ENCODE measurements at regions not wholly inside any gene's neighbourhood (a gene's known extent, or its start where the extent isn't known, plus 50 kb on each side); places are given as distances from the start of the nearest gene placed in this dataset.

DNA sequence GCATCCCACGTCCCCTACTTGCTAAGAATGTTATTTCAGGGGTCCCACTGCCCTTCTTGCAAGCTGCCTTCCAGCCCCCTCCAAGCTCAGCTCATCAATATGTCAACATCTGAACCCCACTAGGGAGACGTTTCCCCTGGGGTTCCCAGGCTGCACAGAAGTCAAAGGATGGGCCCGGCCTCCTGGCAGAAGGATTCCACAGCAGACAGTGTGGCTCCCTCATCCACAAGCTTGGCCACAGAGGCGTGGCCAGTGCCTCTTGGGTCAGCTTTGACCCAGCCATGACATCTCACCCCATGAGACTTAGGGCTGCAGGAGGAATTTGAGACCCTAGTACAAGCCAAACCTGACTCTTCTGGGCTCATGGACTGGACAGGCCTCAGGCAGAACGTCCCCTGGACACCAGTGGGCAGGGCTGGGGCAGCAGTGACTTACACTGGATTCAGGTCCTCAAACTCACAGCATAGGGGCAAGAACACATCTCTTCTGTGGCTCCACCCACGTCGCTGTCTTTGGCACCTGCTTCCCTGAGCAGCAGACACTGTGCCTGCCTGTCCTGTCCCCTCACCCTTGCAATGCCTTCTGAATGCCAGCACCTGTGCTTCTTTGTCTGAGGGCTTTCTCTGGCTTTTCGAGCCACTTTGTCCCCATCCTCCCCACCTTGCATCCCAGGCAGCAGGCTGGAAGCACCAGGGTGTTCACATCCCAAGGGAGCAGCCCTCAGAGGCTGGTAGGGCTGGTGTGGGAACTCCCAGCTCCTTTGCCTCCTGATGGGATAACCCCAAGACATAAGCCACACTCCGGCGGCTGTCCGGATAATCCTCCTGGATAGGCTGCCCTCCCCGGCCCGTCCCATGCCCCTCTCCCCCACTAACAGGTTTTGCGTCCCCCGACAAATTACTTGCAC, 56.0 kb upstream of the ENPP7 start:
- ATAC-seq (ENCODE audit: low FRiP score): no peak
- DNase-seq (ENCODE audit: low spot score): no peak

DNA sequence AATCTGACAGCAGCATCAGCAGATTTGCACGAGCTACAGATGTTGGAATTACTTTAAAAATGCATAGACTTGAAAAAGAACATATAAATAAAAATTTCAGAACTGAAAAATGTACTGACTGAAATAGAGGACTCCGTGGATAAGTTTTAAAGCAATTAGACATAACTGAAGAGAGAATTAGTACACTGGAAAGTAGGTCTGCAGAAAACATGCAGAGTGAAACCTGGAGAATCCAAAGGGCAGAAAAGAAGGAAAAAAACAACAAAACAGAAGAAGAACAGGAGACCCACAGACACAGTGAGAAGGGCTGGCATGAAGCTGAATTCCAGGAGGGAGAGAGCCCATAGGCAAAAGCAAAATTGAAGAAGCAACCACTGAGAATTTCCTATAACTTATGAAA, 57.2 kb upstream of the ENPP7 start:
- TF ChIP-seq, protein P1, sequence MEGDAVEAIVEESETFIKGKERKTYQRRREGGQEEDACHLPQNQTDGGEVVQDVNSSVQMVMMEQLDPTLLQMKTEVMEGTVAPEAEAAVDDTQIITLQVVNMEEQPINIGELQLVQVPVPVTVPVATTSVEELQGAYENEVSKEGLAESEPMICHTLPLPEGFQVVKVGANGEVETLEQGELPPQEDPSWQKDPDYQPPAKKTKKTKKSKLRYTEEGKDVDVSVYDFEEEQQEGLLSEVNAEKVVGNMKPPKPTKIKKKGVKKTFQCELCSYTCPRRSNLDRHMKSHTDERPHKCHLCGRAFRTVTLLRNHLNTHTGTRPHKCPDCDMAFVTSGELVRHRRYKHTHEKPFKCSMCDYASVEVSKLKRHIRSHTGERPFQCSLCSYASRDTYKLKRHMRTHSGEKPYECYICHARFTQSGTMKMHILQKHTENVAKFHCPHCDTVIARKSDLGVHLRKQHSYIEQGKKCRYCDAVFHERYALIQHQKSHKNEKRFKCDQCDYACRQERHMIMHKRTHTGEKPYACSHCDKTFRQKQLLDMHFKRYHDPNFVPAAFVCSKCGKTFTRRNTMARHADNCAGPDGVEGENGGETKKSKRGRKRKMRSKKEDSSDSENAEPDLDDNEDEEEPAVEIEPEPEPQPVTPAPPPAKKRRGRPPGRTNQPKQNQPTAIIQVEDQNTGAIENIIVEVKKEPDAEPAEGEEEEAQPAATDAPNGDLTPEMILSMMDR (IDR thresholded peaks at IDR 0.05): no peak
- no peak for DNase-seq (ENCODE audit: low spot score)
- ATAC-seq (ENCODE audit: low FRiP score): no peak

More for the DNA sequence above, 56.0 kb upstream of the ENPP7 start:
- TF ChIP-seq, protein P1 (IDR thresholded peaks at IDR 0.05): no peak

DNA sequence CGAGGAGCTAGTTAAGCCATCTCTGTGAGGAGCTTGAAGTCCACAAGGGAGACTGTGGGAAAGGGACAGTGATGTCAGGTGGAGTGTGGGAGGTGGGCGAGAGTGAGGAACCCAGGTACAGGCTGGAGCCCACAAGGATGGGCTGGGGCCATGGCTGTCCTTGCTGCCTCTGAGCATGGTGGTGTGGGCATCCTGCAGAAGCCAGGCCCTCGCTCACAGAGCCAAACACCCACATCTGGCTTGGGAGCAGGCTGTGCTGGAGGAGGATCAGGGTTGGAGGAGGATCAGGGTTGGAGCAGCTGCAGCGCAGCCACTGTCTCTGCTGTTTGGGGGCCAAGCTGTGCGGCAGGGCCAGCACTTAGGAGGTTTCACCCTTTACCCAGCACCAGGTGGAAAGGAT, 58.2 kb upstream of the ENPP7 start:
- TF ChIP-seq, protein P1 (IDR thresholded peaks at IDR 0.05): no peak
- ATAC-seq (ENCODE audit: low FRiP score): no peak
- no peak for DNase-seq (ENCODE audit: low spot score)

DNA sequence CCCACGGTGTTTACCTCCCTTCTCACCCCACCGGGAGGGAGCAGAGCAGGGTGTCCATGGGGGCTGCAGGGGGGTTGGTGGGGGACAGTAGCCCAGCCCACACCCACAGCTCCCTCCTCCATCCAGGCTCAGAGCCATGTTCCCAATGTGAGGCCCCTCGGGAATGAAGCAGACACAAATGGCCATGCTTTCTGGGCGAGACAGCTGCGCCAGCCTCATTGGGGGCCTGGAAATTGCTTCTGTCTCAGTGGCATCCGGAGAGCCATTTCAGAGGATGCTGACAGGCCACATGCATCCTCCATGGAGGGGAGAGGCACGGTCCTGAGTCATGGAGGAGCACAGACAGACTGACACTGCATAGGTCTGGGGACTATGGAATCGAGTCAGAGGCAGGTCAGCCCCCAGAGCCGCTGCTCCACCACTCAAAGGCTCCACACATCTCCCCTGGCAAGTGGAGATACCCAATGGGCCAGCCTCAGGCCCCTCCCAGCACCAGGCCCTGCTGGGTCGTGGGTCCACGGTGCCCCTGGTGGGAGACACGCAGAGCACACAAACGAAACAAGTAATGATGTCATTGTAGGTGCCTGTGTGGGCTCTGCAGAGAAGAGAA, 59.6 kb upstream of the ENPP7 start:
- TF ChIP-seq, protein P1 (IDR thresholded peaks at IDR 0.05): no peak
- ATAC-seq (ENCODE audit: low FRiP score): no peak
- no peak for DNase-seq (ENCODE audit: low spot score)

DNA sequence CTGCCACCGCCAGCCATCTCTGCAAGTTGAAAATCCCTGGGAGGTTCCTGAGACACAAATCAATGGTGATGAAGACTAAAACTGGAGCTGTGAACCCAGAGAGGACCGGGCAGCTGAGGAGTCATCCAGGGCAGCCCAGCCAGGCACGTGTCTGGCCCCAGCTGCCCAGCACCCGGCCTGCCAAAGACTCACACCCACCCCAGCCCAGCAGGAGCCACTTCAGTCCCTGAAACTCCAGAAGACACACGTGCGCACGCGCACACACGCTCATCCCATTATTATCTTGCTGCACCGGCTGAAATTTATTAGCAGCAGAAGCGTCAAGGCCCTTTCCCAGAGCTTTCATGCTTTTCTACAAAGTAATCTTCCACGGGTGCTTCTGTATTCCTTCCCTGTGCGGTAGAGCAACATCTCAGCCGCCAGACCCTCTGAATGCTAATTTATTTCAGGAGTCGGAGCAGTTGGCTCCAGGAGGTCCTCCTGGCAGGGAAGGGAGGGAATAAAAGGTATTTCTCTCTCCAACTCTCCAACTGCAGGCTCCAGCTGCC, 59.8 kb upstream of the RBFOX3 start:
- ATAC-seq (ENCODE audit: low FRiP score) (no peak), DNase-seq (ENCODE audit: low spot score) (no peak)
- TF ChIP-seq, protein P1 (IDR thresholded peaks at IDR 0.05): no peak

DNA sequence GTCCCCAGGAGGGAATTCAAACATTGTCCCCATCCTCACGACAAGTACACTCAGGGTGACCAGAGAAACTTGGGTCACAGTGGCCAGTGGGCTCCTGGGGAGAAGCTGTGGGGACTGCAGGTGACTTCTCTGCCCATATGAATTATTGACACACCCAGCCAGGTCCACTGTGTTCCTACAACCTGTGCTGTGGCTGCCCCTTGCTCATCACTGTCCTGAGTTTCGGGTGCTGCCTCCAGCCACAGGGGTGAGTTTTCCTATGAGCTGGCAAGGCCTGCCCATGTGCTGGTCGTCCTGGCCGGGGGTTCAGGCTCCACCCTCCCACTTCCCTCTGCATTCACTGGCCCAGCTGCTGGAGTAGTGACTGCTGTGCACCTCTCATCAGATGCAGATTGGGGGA, 59.0 kb upstream of the RBFOX3 start:
- ATAC-seq (ENCODE audit: low FRiP score) (no peak), DNase-seq (ENCODE audit: low spot score) (no peak)
- TF ChIP-seq, protein P1 (IDR thresholded peaks at IDR 0.05): no peak
